Skeletal muscle satellite cell (primary cell): ENCODE measurements at regions not wholly inside any gene's neighbourhood (a gene's known extent, or its start where the extent isn't known, plus 50 kb on each side); places are given as distances from the start of the nearest gene placed in this dataset.
"Not testable (repeated sequence)": the region's sequence is repeated elsewhere in the genome, so short reads cannot be mapped to it uniquely, and the experiment has no call there.

Source experiments
- H3K27me3 ChIP-seq: 2 replicates; pipeline ENCODE4 v1.7.0; 2013; ENCODE audit warnings: low read length; ENCODE audit not compliant: control insufficient read depth, insufficient read depth
- H3K36me3 ChIP-seq: 2 replicates; pipeline ENCODE4 v1.7.0; 2013; ENCODE audit warnings: mild to moderate bottlenecking, control low read depth, low read length; ENCODE audit not compliant: insufficient read depth
- H3K4me1 ChIP-seq: 2 replicates; pipeline ENCODE4 v1.7.0; 2013; ENCODE audit warnings: low read length; ENCODE audit not compliant: control insufficient read depth, insufficient read depth
- H3K4me2 ChIP-seq: 2 replicates; pipeline ENCODE4 v1.7.0; 2013; ENCODE audit warnings: mild to moderate bottlenecking, low read length
- H3K4me3 ChIP-seq: 2 replicates; pipeline ENCODE4 v1.7.0; 2013; ENCODE audit warnings: low read length
- H3K9ac ChIP-seq: 2 replicates; pipeline ENCODE4 v1.7.0; 2013; ENCODE audit warnings: mild to moderate bottlenecking, low read depth, low read length, moderate library complexity
- H3K9me3 ChIP-seq: replicated peaks from 2 replicates; pipeline ENCODE4 v1.7.0; 2013; ENCODE audit warnings: mild to moderate bottlenecking, control low read depth, low read length

DNA sequence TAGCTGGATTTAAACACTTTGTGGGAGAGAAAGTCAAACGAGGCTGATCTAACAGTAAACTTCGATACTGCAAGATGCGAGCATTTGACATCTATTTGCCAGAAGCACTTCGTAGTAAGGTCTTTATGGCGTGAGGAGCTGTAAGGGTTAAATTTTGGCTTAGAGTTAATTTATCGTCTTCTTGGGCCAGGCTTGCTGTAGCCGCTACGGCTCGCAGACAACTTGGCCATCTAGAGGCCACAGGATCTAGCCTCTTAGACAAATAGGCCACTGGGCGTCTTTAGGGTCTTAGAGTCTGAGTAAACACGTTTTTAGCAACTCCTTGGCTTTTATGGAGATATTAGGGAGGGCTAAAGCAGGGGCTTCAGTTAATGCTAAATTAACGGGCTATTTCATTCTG, 165.6 kb upstream of the CCZ1B start:
- not testable (repeated sequence) for H3K36me3 ChIP-seq, H3K27me3 ChIP-seq, H3K4me3 ChIP-seq, H3K9me3 ChIP-seq, H3K4me2 ChIP-seq, H3K4me1 ChIP-seq, H3K9ac ChIP-seq

GRCh38 chr7:6992133-6992532, 166.1 kb upstream of the CCZ1B start:
- not testable (repeated sequence) for H3K4me3 ChIP-seq, H3K27me3 ChIP-seq, H3K36me3 ChIP-seq, H3K4me2 ChIP-seq, H3K9me3 ChIP-seq, H3K4me1 ChIP-seq, H3K9ac ChIP-seq

GRCh38 chr7:6995026-6995425, 169.0 kb upstream of the CCZ1B start:
- not testable (repeated sequence) for H3K4me1 ChIP-seq, H3K9ac ChIP-seq, H3K4me3 ChIP-seq, H3K27me3 ChIP-seq, H3K9me3 ChIP-seq, H3K36me3 ChIP-seq, H3K4me2 ChIP-seq

DNA sequence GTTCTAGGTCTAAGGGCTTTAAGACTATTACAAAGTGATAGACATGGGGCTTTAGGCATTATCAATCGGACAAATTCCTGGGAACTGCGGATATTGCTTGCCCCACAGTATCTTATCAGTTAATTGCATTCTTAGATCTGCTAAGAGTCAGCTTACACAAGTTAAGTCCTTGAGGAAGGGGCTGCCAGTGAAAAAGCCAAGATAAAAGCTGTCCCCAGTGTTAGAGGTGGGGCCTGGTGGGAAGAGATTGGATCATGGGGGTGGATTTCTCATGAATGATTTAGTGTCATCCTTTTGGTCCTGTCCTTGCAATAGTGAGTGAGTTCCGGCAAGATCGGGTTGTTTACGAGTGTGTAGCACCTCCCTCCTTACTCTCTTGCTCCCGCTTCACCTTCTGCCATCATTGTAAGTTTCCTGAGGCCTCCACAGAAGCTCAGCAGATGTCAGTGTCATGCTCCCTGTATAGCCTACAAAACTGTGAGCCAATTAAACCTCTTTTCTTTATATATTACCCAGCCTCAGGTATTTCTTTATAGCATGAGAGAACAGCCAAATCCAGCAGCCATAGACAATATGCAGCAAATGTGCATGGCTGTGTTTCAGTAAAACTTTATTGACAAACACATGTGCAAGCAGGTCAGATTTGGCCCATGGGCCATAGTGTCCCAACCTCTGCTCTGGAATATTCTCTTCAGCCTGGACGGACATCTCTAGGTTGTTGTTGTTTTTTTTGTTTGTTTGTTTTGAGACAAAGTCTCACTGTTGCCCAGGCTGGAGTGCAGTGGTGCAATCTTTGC, 169.6 kb upstream of the CCZ1B start:
- not testable (repeated sequence) for H3K9ac ChIP-seq, H3K9me3 ChIP-seq, H3K4me2 ChIP-seq, H3K27me3 ChIP-seq, H3K36me3 ChIP-seq, H3K4me1 ChIP-seq, H3K4me3 ChIP-seq

DNA sequence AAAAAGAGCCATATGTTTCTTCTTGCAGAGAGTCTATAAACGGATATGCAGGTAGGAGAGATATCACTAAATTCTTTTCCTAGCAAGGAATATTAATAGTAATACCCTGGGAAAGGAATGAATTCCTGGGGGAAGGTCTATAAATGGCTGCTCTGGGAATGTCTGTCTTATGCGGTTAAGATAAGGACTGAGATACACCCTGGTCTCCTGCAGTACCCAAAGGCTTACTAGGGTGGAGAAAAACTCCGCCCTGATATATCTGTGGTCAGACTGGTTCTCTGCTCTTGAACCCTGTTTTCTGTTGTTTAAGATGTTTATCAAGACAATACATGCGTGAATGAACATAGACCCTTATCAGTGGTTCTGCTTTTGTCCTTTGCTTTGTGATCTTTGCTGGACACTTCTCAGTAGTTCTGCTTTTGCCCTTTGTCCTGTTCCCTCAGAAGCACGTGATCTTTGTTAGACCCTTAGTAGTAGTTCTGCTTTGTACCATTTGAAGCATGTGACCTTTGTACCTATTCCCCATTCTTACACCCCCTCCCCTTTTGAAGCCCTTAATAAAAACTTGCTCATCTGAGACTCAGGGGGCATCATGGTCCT, 173.1 kb upstream of the CCZ1B start:
- H3K9ac ChIP-seq, H3K4me2 ChIP-seq: not testable (repeated sequence)
- peaks cover 14% of the 10 kb centered on the region for H3K27me3 ChIP-seq

DNA sequence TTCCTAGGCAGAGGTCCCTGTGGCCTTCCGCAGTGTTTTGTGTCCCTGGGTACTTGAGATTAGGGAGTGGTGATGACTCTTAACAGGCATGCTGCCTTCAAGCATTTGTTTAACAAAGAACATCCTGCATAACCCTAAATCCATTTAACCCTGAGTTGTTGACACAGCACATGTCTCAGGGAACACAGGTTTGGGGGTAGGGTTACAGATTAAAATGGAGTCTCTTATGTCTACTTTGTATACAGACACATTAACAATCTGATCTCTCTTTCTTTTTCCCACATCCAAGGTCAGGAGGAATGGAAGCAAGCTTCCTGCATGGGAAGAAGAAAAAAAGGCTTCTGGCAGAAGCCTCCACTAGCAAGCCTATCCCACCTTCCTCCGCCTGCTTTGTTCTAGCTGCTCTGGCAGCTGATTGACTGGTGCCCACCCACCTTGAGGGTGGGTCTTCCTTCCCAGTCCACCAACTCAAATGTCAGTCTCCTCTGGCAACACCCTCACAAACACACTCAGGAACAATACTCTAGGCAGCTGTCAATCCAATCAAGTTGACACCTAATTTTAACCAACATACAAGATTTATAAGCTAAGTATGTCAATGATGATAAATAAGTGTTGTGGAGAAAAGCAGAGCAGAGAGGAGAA, 176.5 kb upstream of the CCZ1B start:
- H3K9me3 ChIP-seq, result peaks cover 5% of the 10 kb centered on the region
- no peaks in the 10 kb centered on the region for H3K36me3 ChIP-seq
- no peaks in the 10 kb centered on the region for H3K4me1 ChIP-seq
- no peak overlapping the region for H3K9ac ChIP-seq
- H3K27me3 ChIP-seq, result peaks cover 14% of the 10 kb centered on the region
- no peak overlapping the region for H3K4me3 ChIP-seq
- H3K4me2 ChIP-seq, result no peak overlapping the region

More for the DNA sequence above, 173.1 kb upstream of the CCZ1B start:
- H3K4me1 ChIP-seq, H3K36me3 ChIP-seq, H3K4me3 ChIP-seq, H3K9me3 ChIP-seq: not testable (repeated sequence)

DNA sequence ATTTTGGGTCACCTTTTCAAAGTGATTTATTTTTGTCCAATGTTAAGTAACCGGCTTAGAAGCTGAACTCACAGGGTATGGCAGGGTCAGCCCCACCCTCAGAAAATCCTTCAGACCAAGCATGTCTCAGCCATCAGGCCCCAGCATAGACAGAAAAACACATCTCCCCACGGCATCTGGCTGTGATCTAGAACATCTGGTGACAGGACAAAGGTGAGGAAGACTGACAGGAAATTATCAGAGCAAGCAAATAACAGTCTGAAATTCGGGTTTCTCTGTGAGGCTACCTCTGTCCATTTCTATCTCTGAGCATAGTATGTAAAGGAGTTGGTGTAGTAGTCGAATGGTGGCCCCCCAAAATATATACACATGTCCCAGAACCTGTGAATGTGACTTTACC, 177.0 kb upstream of the C1GALT1 start:
- no peaks in the 10 kb centered on the region for H3K36me3 ChIP-seq
- no peak overlapping the region for H3K4me2 ChIP-seq
- H3K4me1 ChIP-seq, result no peaks in the 10 kb centered on the region
- H3K4me3 ChIP-seq, result no peak overlapping the region
- no peaks in the 10 kb centered on the region for H3K9me3 ChIP-seq
- H3K9ac ChIP-seq, result no peak overlapping the region
- peaks cover 14% of the 10 kb centered on the region for H3K27me3 ChIP-seq

DNA sequence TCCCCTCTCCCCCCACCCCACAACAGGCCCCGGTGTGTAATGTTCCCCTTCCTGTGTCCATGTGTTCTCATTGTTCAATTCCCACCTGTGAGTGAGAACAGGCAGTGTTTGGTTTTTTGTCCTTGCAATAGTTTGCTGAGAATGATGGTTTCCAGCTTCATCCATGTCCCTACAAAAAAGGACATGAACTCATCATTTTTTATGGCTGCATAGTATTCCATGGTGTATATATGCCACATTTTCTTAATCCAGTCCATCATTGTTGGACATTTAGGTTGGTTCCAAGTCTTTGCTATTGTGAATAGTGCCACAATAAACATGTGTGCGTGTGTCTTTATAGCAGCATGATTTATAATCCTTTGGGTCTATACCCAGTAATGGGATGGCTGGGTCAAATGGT, 176.4 kb upstream of the C1GALT1 start:
- not testable (repeated sequence) for H3K4me2 ChIP-seq, H3K36me3 ChIP-seq, H3K9me3 ChIP-seq, H3K9ac ChIP-seq, H3K4me3 ChIP-seq, H3K4me1 ChIP-seq
- peaks cover 14% of the 10 kb centered on the region for H3K27me3 ChIP-seq

- H3K4me2 ChIP-seq, H3K36me3 ChIP-seq, H3K4me1 ChIP-seq, H3K4me3 ChIP-seq, H3K9me3 ChIP-seq, H3K9ac ChIP-seq: not testable (repeated sequence)
- H3K27me3 ChIP-seq, result peaks cover 26% of the 10 kb centered on the region
Observed at GRCh38 chr7:7011241-7011640, 171.1 kb upstream of the C1GALT1 start.

DNA sequence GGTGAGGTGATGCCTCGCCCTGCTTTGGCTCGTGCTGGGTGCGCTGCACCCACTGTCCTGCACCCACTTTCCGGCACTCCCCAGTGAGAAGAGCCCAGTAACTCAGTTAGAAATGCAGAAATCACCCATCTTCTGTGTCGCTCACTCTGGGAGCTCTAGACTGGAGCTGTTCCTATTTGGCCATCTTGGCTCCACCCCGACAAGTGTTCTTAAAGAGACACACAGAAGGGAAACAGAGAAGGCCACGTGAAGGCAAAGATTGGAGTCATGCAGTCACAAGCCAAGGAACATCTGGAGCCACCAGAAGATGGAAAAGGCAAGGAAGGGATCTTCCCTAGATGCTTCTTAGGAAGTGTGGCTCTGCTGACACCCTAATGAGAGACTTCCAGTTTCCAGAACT, 170.6 kb upstream of the C1GALT1 start:
- not testable (repeated sequence) for H3K4me3 ChIP-seq, H3K9me3 ChIP-seq, H3K36me3 ChIP-seq, H3K4me1 ChIP-seq, H3K4me2 ChIP-seq, H3K9ac ChIP-seq
- H3K27me3 ChIP-seq, result peaks cover 26% of the 10 kb centered on the region

DNA sequence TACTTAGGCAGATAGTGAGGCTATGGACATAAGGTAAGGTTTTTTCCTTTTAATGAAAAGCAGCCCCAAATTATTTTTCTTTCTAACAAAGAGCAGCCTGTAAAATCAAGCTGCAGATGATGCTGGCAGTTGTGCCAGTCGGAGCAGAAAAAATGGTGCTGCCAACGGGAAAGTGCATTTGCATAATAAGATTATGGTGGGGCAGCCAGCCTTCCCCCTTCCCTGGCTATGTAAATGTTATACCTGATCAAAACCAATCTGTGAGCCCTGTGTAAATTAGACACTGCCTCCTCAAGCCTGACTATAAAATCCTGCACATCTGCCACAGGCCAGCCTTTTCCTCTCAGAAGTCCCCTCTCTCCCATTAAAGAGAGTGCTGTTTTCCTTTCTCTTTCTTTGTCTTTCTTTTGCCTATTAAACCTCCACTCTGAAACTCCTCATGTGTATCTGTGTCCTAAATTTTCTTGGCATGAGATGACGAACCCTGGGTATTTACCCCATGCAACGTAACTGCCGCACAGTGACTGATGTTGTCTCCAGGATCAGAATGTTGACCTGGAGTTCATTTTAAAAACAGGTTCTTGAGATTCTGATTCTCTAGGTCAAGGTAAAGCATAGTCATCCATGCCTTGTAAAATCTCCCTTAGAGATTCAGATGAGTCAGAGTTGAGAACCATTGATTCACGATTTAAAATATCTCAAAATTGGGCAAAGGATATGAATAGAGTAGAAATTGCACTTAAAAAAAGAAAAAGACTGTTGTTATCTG, 167.3 kb upstream of the C1GALT1 start:
- Histone ChIP-seq H3K9me3 (no peaks in the 10 kb centered on the region), H3K4me1 (no peaks in the 10 kb centered on the region), H3K36me3 (no peaks in the 10 kb centered on the region), H3K4me3 (no peak overlapping the region), H3K4me2 (no peak overlapping the region), H3K9ac (no peak overlapping the region), H3K27me3 (peaks cover 29% of the 10 kb centered on the region)
